ENCODE measurements at regions not wholly inside any gene's neighbourhood (a gene's known extent, or its start where the extent isn't known, plus 50 kb on each side); places are given as distances from the start of the nearest gene placed in this dataset.

DNA sequence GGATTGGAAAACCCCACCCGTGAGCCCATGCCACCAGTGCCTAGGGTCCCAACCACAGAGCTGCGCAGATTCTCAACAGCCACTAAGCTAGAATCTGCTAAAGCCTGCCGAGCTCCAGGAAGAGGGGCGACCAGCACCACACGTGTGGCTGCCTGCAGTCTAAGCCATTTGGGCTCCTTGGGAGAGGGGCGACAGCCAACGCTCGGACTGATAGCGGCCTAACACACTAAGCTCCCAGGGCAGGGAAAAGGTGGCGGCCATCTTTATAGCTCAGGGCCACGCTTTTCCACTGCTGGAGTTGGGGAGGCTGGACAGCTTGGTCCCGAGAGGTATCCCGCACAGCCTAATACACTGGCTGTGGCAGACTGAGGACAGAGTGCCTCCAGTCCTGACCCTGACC is 631.8 kb downstream of the CETN3 start:
- no peaks in the 10 kb centered on the region for H3K4me1 Mint-ChIP-seq (ENCODE audit: low read depth)
- no peak overlapping the region for H3K27ac Mint-ChIP-seq
- peaks cover 56% of the 10 kb centered on the region for H3K9me3 Mint-ChIP-seq
- no peak overlapping the region for H3K4me3 Mint-ChIP-seq
- H3K36me3 Mint-ChIP-seq (ENCODE audit: low read depth) = no peaks in the 10 kb centered on the region
- intact Hi-C loops (cut with micrococcal nuclease) = no loop called here
- no peaks in the 10 kb centered on the region for H3K27me3 Mint-ChIP-seq

GRCh38 chr5:89769975-89770374 is 639.6 kb downstream of the CETN3 start:
- Mint-ChIP-seq H3K27ac (no peak overlapping the region), H3K9me3 (peaks cover 6% of the 10 kb centered on the region), H3K36me3 (ENCODE audit: low read depth) (no peaks in the 10 kb centered on the region), H3K27me3 (no peaks in the 10 kb centered on the region), H3K4me3 (no peak overlapping the region), H3K4me1 (ENCODE audit: low read depth) (no peaks in the 10 kb centered on the region)
- intact Hi-C loops (cut with micrococcal nuclease) = no loop called here

- Mint-ChIP-seq H3K4me3 (no peak overlapping the region), H3K9me3 (no peaks in the 10 kb centered on the region), H3K27me3 (no peaks in the 10 kb centered on the region), H3K4me1 (ENCODE audit: low read depth) (no peaks in the 10 kb centered on the region), H3K36me3 (ENCODE audit: low read depth) (no peaks in the 10 kb centered on the region), H3K27ac (no peak overlapping the region)
- intact Hi-C loops (cut with micrococcal nuclease) = no loop called here
These were observed 649.8 kb downstream of the CETN3 start for GRCh38 chr5:89759802-89760201.

DNA sequence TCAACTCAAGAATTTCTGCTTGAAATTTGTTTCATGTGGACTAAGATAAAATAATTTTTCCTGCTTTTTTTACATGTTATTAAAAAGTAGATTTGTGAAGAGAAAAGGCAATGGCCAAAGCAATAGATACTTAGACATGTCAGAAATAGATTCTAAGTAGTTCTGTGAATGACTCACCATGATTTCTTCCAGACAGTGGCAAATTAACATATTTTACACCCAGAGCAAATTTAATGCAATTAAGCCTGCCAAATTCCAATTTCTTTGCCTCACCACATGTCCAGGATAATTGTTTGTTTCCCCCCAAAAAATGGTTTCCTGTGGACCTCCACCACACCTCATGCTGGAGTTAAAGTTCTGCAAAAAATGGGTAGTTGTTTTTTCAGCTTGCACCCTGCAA is 651.4 kb downstream of the CETN3 start:
- no peaks in the 10 kb centered on the region for H3K4me1 Mint-ChIP-seq (ENCODE audit: low read depth)
- H3K4me3 Mint-ChIP-seq = no peak overlapping the region
- no peaks in the 10 kb centered on the region for H3K36me3 Mint-ChIP-seq (ENCODE audit: low read depth)
- H3K27ac Mint-ChIP-seq = no peak overlapping the region
- H3K9me3 Mint-ChIP-seq = no peaks in the 10 kb centered on the region
- intact Hi-C loops (cut with micrococcal nuclease) = no loop called here
- no peaks in the 10 kb centered on the region for H3K27me3 Mint-ChIP-seq

DNA sequence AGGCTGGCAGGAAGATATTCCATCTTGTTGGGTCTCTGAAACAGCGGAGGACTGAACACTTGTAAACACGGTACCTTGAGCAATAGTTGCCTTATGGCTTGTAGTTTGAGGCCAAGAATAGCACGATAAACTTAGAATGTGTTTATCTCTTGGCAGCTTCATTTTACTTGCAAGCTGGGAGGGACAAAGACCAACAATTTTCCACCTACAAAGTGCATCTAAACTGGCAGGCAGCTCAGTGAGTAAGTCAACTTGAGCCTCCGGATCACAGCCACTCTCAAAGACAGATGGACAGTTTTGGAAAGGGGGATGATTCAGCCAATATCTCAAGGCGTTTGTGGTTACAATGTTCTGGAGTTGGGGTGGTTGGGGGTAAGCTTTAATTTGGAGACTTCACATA is 652.6 kb downstream of the CETN3 start:
- H3K4me3 Mint-ChIP-seq = no peak overlapping the region
- no peaks in the 10 kb centered on the region for H3K9me3 Mint-ChIP-seq
- H3K36me3 Mint-ChIP-seq (ENCODE audit: low read depth) = no peaks in the 10 kb centered on the region
- H3K27me3 Mint-ChIP-seq = no peaks in the 10 kb centered on the region
- H3K27ac Mint-ChIP-seq = no peak overlapping the region
- intact Hi-C loops (cut with micrococcal nuclease) = no loop called here
- no peaks in the 10 kb centered on the region for H3K4me1 Mint-ChIP-seq (ENCODE audit: low read depth)

DNA sequence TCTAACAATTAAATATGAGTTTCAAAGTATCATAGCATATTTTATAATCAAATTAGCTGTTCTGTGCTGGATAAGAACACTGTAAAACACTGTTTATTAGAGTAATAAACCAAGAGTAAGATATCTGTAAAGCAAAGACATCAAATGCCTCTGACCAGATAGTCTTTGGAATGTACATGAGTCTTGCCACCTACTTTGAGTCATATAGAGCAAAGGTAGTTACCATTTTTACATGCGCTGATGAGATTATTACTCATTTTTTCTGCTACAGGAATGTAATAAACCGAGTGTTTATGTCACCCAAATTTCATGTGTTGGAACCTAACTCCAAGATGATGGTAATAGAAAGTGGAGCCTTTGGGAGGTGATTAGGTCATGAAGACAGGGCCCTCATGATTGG is 654.5 kb downstream of the CETN3 start:
- no peaks in the 10 kb centered on the region for H3K36me3 Mint-ChIP-seq (ENCODE audit: low read depth)
- H3K27ac Mint-ChIP-seq = no peak overlapping the region
- intact Hi-C loops (cut with micrococcal nuclease) = no loop called here
- no peaks in the 10 kb centered on the region for H3K4me1 Mint-ChIP-seq (ENCODE audit: low read depth)
- H3K27me3 Mint-ChIP-seq = no peaks in the 10 kb centered on the region
- H3K9me3 Mint-ChIP-seq = no peaks in the 10 kb centered on the region
- H3K4me3 Mint-ChIP-seq = no peak overlapping the region

GRCh38 chr5:89735082-89735481 is 674.5 kb downstream of the CETN3 start:
- Mint-ChIP-seq H3K9me3 (no peaks in the 10 kb centered on the region), H3K4me3 (no peak overlapping the region), H3K27ac (no peak overlapping the region), H3K4me1 (ENCODE audit: low read depth) (no peaks in the 10 kb centered on the region), H3K36me3 (ENCODE audit: low read depth) (no peaks in the 10 kb centered on the region), H3K27me3 (no peaks in the 10 kb centered on the region)
- intact Hi-C loops (cut with micrococcal nuclease) = no loop called here

GRCh38 chr5:89733772-89734171 is 675.8 kb downstream of the CETN3 start:
- H3K4me3 Mint-ChIP-seq = no peak overlapping the region
- no peaks in the 10 kb centered on the region for H3K9me3 Mint-ChIP-seq
- intact Hi-C loops (cut with micrococcal nuclease) = no loop called here
- H3K36me3 Mint-ChIP-seq (ENCODE audit: low read depth) = no peaks in the 10 kb centered on the region
- H3K27me3 Mint-ChIP-seq = no peaks in the 10 kb centered on the region
- H3K27ac Mint-ChIP-seq = no peak overlapping the region
- H3K4me1 Mint-ChIP-seq (ENCODE audit: low read depth) = no peaks in the 10 kb centered on the region

- H3K9me3 Mint-ChIP-seq = no peaks in the 10 kb centered on the region
- H3K27me3 Mint-ChIP-seq = no peaks in the 10 kb centered on the region
- no peak overlapping the region for H3K4me3 Mint-ChIP-seq
- no peaks in the 10 kb centered on the region for H3K4me1 Mint-ChIP-seq (ENCODE audit: low read depth)
- intact Hi-C loops (cut with micrococcal nuclease) = no loop called here
- no peaks in the 10 kb centered on the region for H3K36me3 Mint-ChIP-seq (ENCODE audit: low read depth)
- H3K27ac Mint-ChIP-seq = no peak overlapping the region
These were observed 679.8 kb downstream of the CETN3 start for GRCh38 chr5:89729623-89730301.

- Mint-ChIP-seq H3K36me3 (ENCODE audit: low read depth) (no peaks in the 10 kb centered on the region), H3K9me3 (no peaks in the 10 kb centered on the region), H3K4me3 (no peak overlapping the region), H3K4me1 (ENCODE audit: low read depth) (no peaks in the 10 kb centered on the region), H3K27ac (no peak overlapping the region), H3K27me3 (no peaks in the 10 kb centered on the region)
- intact Hi-C loops (cut with micrococcal nuclease) = no loop called here
These were observed 680.8 kb downstream of the CETN3 start for GRCh38 chr5:89728750-89729149.

GRCh38 chr5:89728134-89728533 is 681.4 kb downstream of the CETN3 start:
- Mint-ChIP-seq H3K27ac (no peak overlapping the region), H3K36me3 (ENCODE audit: low read depth) (no peaks in the 10 kb centered on the region), H3K4me3 (no peak overlapping the region), H3K4me1 (ENCODE audit: low read depth) (no peaks in the 10 kb centered on the region), H3K27me3 (no peaks in the 10 kb centered on the region), H3K9me3 (no peaks in the 10 kb centered on the region)
- intact Hi-C loops (cut with micrococcal nuclease) = no loop called here

GRCh38 chr5:89724379-89725095 is 685.0 kb downstream of the CETN3 start:
- no peaks in the 10 kb centered on the region for H3K4me1 Mint-ChIP-seq (ENCODE audit: low read depth)
- H3K36me3 Mint-ChIP-seq (ENCODE audit: low read depth) = no peaks in the 10 kb centered on the region
- H3K9me3 Mint-ChIP-seq = no peaks in the 10 kb centered on the region
- H3K4me3 Mint-ChIP-seq = no peak overlapping the region
- intact Hi-C loops (cut with micrococcal nuclease) = no loop called here
- H3K27me3 Mint-ChIP-seq = no peaks in the 10 kb centered on the region
- no peak overlapping the region for H3K27ac Mint-ChIP-seq

DNA sequence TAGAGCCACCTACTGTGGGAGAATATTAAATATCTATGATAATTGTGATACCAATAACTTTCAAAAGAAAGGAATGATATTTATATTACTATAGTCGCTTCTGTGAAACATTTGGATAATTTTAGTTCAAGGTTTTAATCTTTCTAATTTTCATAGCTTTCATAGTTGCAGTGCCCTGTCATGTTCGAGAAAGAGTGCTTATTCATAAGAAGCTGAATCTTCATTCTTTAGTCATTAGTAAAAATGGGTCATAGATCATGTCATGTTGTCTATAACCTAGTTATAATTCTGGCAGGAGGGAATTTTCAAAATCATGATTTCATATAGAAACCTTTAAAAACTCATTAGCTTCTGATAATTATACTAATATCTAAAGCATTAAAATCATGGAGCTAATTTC is 685.6 kb downstream of the CETN3 start:
- Mint-ChIP-seq H3K4me3 (no peak overlapping the region), H3K36me3 (ENCODE audit: low read depth) (no peaks in the 10 kb centered on the region), H3K27me3 (no peaks in the 10 kb centered on the region), H3K27ac (no peak overlapping the region), H3K9me3 (no peaks in the 10 kb centered on the region), H3K4me1 (ENCODE audit: low read depth) (no peaks in the 10 kb centered on the region)
- intact Hi-C loops (cut with micrococcal nuclease) = no loop called here

- Mint-ChIP-seq H3K27me3 (no peaks in the 10 kb centered on the region), H3K9me3 (no peaks in the 10 kb centered on the region), H3K4me1 (ENCODE audit: low read depth) (no peaks in the 10 kb centered on the region), H3K36me3 (ENCODE audit: low read depth) (no peaks in the 10 kb centered on the region), H3K27ac (no peak overlapping the region), H3K4me3 (no peak overlapping the region)
- intact Hi-C loops (cut with micrococcal nuclease) = no loop called here
These were observed 687.0 kb downstream of the CETN3 start for GRCh38 chr5:89722538-89722937.

- H3K9me3 Mint-ChIP-seq = no peaks in the 10 kb centered on the region
- H3K27ac Mint-ChIP-seq = no peak overlapping the region
- H3K4me1 Mint-ChIP-seq (ENCODE audit: low read depth) = no peaks in the 10 kb centered on the region
- H3K4me3 Mint-ChIP-seq = no peak overlapping the region
- H3K36me3 Mint-ChIP-seq (ENCODE audit: low read depth) = no peaks in the 10 kb centered on the region
- intact Hi-C loops (cut with micrococcal nuclease) = no loop called here
- H3K27me3 Mint-ChIP-seq = no peaks in the 10 kb centered on the region
These were observed 687.6 kb downstream of the CETN3 start for GRCh38 chr5:89721931-89722330.
